ENCODE measurements at regions not wholly inside any gene's neighbourhood (a gene's known extent, or its start where the extent isn't known, plus 50 kb on each side); places are given as distances from the start of the nearest gene placed in this dataset.

- H3K9ac ChIP-seq (replicated peaks; ENCODE audit: extremely low read depth, insufficient read depth, low read length): no peak overlapping the region
- ChIA-PET POLR2A (no interaction called here), CTCF (interaction anchor here (1.1 kb wide), 1 partner anchor 21 kb away, joined by 3 read pairs; no protein-coding TSS in a partner anchor)
- H3K4me1 ChIP-seq (ENCODE audit: control insufficient read depth, extremely low read depth, insufficient read depth, low read length): peaks cover 8% of the 10 kb centered on the region
- H3K36me3 ChIP-seq (ENCODE audit: control insufficient read depth in 2 of 2, extremely low read depth in 1 of 2, insufficient read depth in 2 of 2, low read length in 2 of 2): no peaks in the 10 kb centered on the region
- no peak overlapping the region for H3K4me2 ChIP-seq (ENCODE audit: insufficient read depth, low read length)
- H3K9me3 ChIP-seq (replicated peaks; ENCODE audit: control insufficient read depth, insufficient read depth, low read length): no peaks in the 10 kb centered on the region
- H2AFZ ChIP-seq (ENCODE audit: low read depth, low read length): no peak overlapping the region
- no peaks in the 10 kb centered on the region for H3K27me3 ChIP-seq (ENCODE audit: control insufficient read depth in 2 of 2, insufficient read depth in 2 of 2, low read length in 2 of 2)
- H3K9me1 ChIP-seq (replicated peaks; ENCODE audit: control insufficient read depth, extremely low read depth, insufficient read depth, low read length): no peaks in the 10 kb centered on the region
- intact Hi-C loops (cut with micrococcal nuclease) (no loop called here), dilution Hi-C loops (cut with MboI; ENCODE audit: extremely low pct_ligation_motif_present, low sequenced_read_pairs) (no loop called here)
- no peaks in the 10 kb centered on the region for H3K79me2 ChIP-seq (ENCODE audit: control insufficient read depth, insufficient read depth, low read length)
- H4K20me1 ChIP-seq (replicated peaks; ENCODE audit: control insufficient read depth, extremely low read depth, insufficient read depth, low read length): no peaks in the 10 kb centered on the region
- no peak for TF ChIP-seq MYC (IDR thresholded peaks at IDR 0.05; ENCODE audit: low read depth, low read length)
- FAIRE-seq (no peak), DNase-seq (ENCODE audit: low read depth, low spot score) (no peak)
- BruUV-seq (replicated peaks): no TSS peak
- H3K27ac ChIP-seq (ENCODE audit: insufficient read depth, low read depth, low read length): no peak overlapping the region
- no peak overlapping the region for H3K4me3 ChIP-seq (replicated peaks in 1 of 3; ENCODE audit: insufficient read depth in 1 of 3, low read depth in 1 of 3, low read length in 3 of 3)
Observed at GRCh38 chr2:67180841-67181240, 216.3 kb upstream of the ETAA1 start.

GRCh38 chr2:67182884-67183283, 214.2 kb upstream of the ETAA1 start:
- no TSS peak for BruUV-seq (replicated peaks)
- POLR2A ChIA-PET: no interaction called here
- FAIRE-seq (no peak), DNase-seq (ENCODE audit: low read depth, low spot score) (no peak)
- dilution Hi-C loops (cut with MboI; ENCODE audit: extremely low pct_ligation_motif_present, low sequenced_read_pairs): no loop called here
- Histone ChIP-seq H3K9me3 (replicated peaks; ENCODE audit: control insufficient read depth, insufficient read depth, low read length) (no peaks in the 10 kb centered on the region), H3K9me1 (replicated peaks; ENCODE audit: control insufficient read depth, extremely low read depth, insufficient read depth, low read length) (no peaks in the 10 kb centered on the region), H3K4me1 (ENCODE audit: control insufficient read depth, extremely low read depth, insufficient read depth, low read length) (no peaks in the 10 kb centered on the region), H3K79me2 (ENCODE audit: control insufficient read depth, insufficient read depth, low read length) (no peaks in the 10 kb centered on the region), H4K20me1 (replicated peaks; ENCODE audit: control insufficient read depth, extremely low read depth, insufficient read depth, low read length) (no peaks in the 10 kb centered on the region), H3K27ac (ENCODE audit: insufficient read depth, low read depth, low read length) (no peak overlapping the region), H2AFZ (ENCODE audit: low read depth, low read length) (no peak overlapping the region), H3K27me3 (ENCODE audit: control insufficient read depth in 2 of 2, insufficient read depth in 2 of 2, low read length in 2 of 2) (no peaks in the 10 kb centered on the region), H3K4me2 (ENCODE audit: insufficient read depth, low read length) (no peak overlapping the region), H3K9ac (replicated peaks; ENCODE audit: extremely low read depth, insufficient read depth, low read length) (no peak overlapping the region), H3K36me3 (ENCODE audit: control insufficient read depth in 2 of 2, extremely low read depth in 1 of 2, insufficient read depth in 2 of 2, low read length in 2 of 2) (no peaks in the 10 kb centered on the region), H3K4me3 (replicated peaks in 1 of 3; ENCODE audit: insufficient read depth in 1 of 3, low read depth in 1 of 3, low read length in 3 of 3) (no peak overlapping the region)
- intact Hi-C loops (cut with micrococcal nuclease): no loop called here
- TF ChIP-seq MYC (IDR thresholded peaks at IDR 0.05; ENCODE audit: low read depth, low read length) (no peak), EZH2 (IDR thresholded peaks at IDR 0.05; ENCODE audit: borderline replicate concordance, low read depth, low read length, severe bottlenecking) (no peak), POLR2AphosphoS5 (IDR thresholded peaks at IDR 0.05; ENCODE audit: insufficient read depth, low read depth, low read length) (no peak), MAX (IDR thresholded peaks at IDR 0.05; ENCODE audit: insufficient read depth, insufficient read length) (no peak), CTCF (IDR thresholded peaks at IDR 0.05; ENCODE audit: extremely low read depth in 1 of 2, insufficient read depth in 1 of 2, low read depth in 1 of 2, low read length in 2 of 2) (no peak), GATA2 (IDR thresholded peaks at IDR 0.05; ENCODE audit: insufficient read depth, insufficient read length, low read depth, low read length) (no peak), POLR2A (IDR thresholded peaks at IDR 0.05; ENCODE audit: low read depth, low read length) (no peak)
- CTCF ChIA-PET: interaction anchor here (0.8 kb wide), 1 partner anchor 1542 kb away, joined by 4 read pairs; no protein-coding TSS in a partner anchor

Data from endothelial cell of umbilical vein (primary cell).